Ovary (tissue), 3 donors: ENCODE measurements at regions not wholly inside any gene's neighbourhood (a gene's known extent, or its start where the extent isn't known, plus 50 kb on each side); places are given as distances from the start of the nearest gene placed in this dataset.

Experiments
- POLR2A ChIP-seq: fragments of 450-650 bp; IDR thresholded peaks from one replicate; pipeline ENCODE4 v1.6.1; 2017; ENCODE audit warnings: antibody characterized with exemption, mild to moderate bottlenecking, moderate library complexity
- TF ChIP-seq, protein P1 (sequence below), 3 donors: fragments of 450-650 bp in 2 of 3; fragments of 200-600 bp in 1 of 3; IDR thresholded peaks; one replicate each; pipeline versions ENCODE4 v1.5.1 to v1.8.0; 2016 to 2022; ENCODE audit warnings: antibody characterized with exemption in 3 of 3, mild to moderate bottlenecking in 1 of 3
- donor health status: DM: no; HTN: no; CAD: no.

DNA sequence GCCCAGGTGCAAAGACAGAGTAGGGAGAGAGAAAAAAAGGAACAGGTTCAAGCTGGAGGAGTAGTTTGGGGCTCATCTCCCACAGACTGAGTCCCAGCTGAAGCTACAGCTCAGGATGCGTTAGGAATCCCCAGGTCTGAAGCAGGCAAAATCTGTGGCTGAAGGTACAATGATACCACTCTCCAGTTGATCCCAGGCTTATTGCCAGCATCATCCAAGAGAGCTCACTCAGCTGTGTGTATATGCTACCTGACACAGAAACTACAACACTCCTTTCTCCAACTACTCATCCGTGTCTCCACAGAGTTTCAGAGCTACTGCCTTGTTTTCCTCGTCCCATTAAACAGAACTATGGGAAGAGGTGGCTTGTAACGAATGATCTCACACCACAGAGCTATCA lies 851.3 kb downstream of the GRID1 start:
- TF ChIP-seq, protein P1, sequence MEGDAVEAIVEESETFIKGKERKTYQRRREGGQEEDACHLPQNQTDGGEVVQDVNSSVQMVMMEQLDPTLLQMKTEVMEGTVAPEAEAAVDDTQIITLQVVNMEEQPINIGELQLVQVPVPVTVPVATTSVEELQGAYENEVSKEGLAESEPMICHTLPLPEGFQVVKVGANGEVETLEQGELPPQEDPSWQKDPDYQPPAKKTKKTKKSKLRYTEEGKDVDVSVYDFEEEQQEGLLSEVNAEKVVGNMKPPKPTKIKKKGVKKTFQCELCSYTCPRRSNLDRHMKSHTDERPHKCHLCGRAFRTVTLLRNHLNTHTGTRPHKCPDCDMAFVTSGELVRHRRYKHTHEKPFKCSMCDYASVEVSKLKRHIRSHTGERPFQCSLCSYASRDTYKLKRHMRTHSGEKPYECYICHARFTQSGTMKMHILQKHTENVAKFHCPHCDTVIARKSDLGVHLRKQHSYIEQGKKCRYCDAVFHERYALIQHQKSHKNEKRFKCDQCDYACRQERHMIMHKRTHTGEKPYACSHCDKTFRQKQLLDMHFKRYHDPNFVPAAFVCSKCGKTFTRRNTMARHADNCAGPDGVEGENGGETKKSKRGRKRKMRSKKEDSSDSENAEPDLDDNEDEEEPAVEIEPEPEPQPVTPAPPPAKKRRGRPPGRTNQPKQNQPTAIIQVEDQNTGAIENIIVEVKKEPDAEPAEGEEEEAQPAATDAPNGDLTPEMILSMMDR (IDR thresholded peaks at IDR 0.05), result no peak
- TF ChIP-seq POLR2A, result no peak
